PC-3 (cell line): ENCODE measurements at regions not wholly inside any gene's neighbourhood (a gene's known extent, or its start where the extent isn't known, plus 50 kb on each side); places are given as distances from the start of the nearest gene placed in this dataset.

Source experiments
- ATAC-seq: fragments of 200-7000 bp; cut with Tn5 transposase; 2 replicates; pipeline ENCODE4 v1.9.1; 2020; ENCODE audit warnings: mild to moderate bottlenecking, moderate library complexity
- BruUV-seq: library from RNA; stranded (reverse); fragments of 400-500 nt; replicated peaks from 2 replicates; lab custom pipeline; 2021; lab: Mats Ljungman, UMichigan
- CTCF ChIA-PET: fragments of 300-600 bp; sonication (Branson Sonifier 250); formaldehyde crosslinking; loops from one replicate; lab custom pipeline; 2022; ENCODE audit warnings: antibody characterized with exemption; lab: Charles Lee
- POLR2A ChIA-PET: fragments of 300-600 bp; sonication (Branson Sonifier 250); formaldehyde crosslinking; loops from one replicate; lab custom pipeline; 2022; ENCODE audit warnings: antibody characterized with exemption; ENCODE audit not compliant: unreplicated experiment; lab: Charles Lee
- DNase-seq: peaks from one replicate; pipeline ENCODE4 v3.0.0-alpha.2; 2015
- H2AFZ ChIP-seq: fragments of 300-600 bp; sonication (generic); 2 replicates; pipeline ENCODE4 v1.6.0; 2016; ENCODE audit warnings: antibody characterized with exemption, low read length
- H3F3A ChIP-seq: fragments of 300-600 bp; sonication (generic); one replicate; pipeline ENCODE4 v1.6.0; 2017; ENCODE audit warnings: antibody characterized with exemption, low read length, control low read depth, mild to moderate bottlenecking; ENCODE audit not compliant: unreplicated experiment
- H3K27ac ChIP-seq: fragments of 300-600 bp; sonication (generic); 2 replicates; pipeline ENCODE4 v1.5.1; 2016; ENCODE audit warnings: mild to moderate bottlenecking, low read length
- H3K27me3 ChIP-seq: fragments of 300-600 bp; sonication (generic); 2 replicates; pipeline ENCODE4 v1.6.1; 2016; ENCODE audit warnings: low read length, mixed read lengths
- H3K36me3 ChIP-seq: fragments of 300-600 bp; sonication (generic); 2 replicates; pipeline ENCODE4 v1.6.1; 2016; ENCODE audit warnings: low read depth, mixed run types, low read length, mixed read lengths
- H3K4me1 ChIP-seq: fragments of 300-600 bp; sonication (generic); 2 replicates; pipeline ENCODE4 v1.5.1; 2016; ENCODE audit warnings: low read length; ENCODE audit not compliant: insufficient read depth
- H3K4me2 ChIP-seq: fragments of 300-600 bp; sonication (generic); 2 replicates; pipeline ENCODE4 v1.6.0; 2016; ENCODE audit warnings: low read length
- H3K4me3 ChIP-seq: fragments of 300-600 bp; sonication (generic); 2 replicates; pipeline ENCODE4 v1.5.1; 2016; ENCODE audit warnings: mild to moderate bottlenecking, low read length, mixed read lengths
- H3K79me2 ChIP-seq: fragments of 300-600 bp; sonication (generic); 2 replicates; pipeline ENCODE4 v1.6.1; 2017; ENCODE audit warnings: low read length, mixed read lengths
- H3K9ac ChIP-seq: fragments of 300-600 bp; sonication (generic); 2 replicates; pipeline ENCODE4 v1.6.0; 2016; ENCODE audit warnings: mild to moderate bottlenecking, low read length
- H3K9me2 ChIP-seq: fragments of 300-600 bp; sonication (generic); replicated peaks from 2 replicates; pipeline ENCODE4 v1.6.1; 2016; ENCODE audit warnings: mixed run types, low read length, mixed read lengths
- H3K9me3 ChIP-seq: fragments of 300-600 bp; sonication (generic); 2 replicates; pipeline ENCODE4 v1.6.1; 2016; ENCODE audit warnings: low read length, mixed read lengths
- H4K20me1 ChIP-seq: fragments of 300-600 bp; sonication (generic); 2 replicates; pipeline ENCODE4 v1.6.1; 2016; ENCODE audit warnings: low read length, mixed read lengths
- EZH2 ChIP-seq: fragments of 300-600 bp; sonication (generic); IDR thresholded peaks from one replicate; pipeline ENCODE4 v1.6.1; 2017; ENCODE audit warnings: antibody characterized with exemption, mild to moderate bottlenecking, low read length; ENCODE audit not compliant: unreplicated experiment
- EZH2phosphoT487 ChIP-seq: fragments of 300-600 bp; sonication (generic); IDR thresholded peaks from 2 replicates; pipeline ENCODE4 v1.6.1; 2018; ENCODE audit warnings: mild to moderate bottlenecking, antibody characterized with exemption, low read length, borderline replicate concordance
- intact Hi-C: fragments of 100-400 bp; cut with micrococcal nuclease; formaldehyde crosslinking; loops from 2 replicates; pipeline ENCODE4 v1.9.0; 2023
- TF ChIP-seq, protein P1 (sequence below): fragments of 300-600 bp; sonication (generic); conservative IDR thresholded peaks from 2 replicates; pipeline ENCODE4 v1.5.1; 2017; ENCODE audit warnings: antibody characterized with exemption, low read depth, mild to moderate bottlenecking, low read length

DNA sequence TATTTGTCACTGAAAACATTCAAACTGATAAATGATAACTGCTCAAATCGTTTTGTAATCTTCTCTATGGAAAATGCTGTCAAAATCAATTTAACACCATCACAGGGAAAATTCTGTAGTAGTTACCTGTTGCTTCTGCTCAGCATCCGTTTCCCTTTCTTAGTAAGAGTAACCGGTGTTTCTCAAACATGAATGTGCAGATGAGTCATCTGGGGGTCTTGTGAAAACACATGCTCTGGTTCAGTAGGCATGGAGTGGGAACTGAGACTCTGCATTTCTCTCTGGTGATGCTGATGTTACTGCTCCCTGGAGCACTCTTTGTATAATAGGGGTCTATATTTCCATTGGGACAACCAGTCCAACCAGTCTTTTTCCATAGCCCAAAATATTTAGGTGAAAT lies 145.1 kb downstream of the SEMA6D start:
- ChIA-PET CTCF (no interaction called here), POLR2A (no interaction called here)
- H3K27ac ChIP-seq, result no peak overlapping the region
- DNase-seq (no peak), ATAC-seq (no peak)
- H3K4me3 ChIP-seq, result no peak overlapping the region
- H3K27me3 ChIP-seq, result no peaks in the 10 kb centered on the region
- no peaks in the 10 kb centered on the region for H3K9me3 ChIP-seq
- no peak overlapping the region for H3K4me2 ChIP-seq
- intact Hi-C loops, result no loop called here
- H3F3A ChIP-seq, result no peaks in the 10 kb centered on the region
- TF ChIP-seq EZH2phosphoT487, result no peak
- no peak for TF ChIP-seq EZH2
- TF ChIP-seq, protein P1, sequence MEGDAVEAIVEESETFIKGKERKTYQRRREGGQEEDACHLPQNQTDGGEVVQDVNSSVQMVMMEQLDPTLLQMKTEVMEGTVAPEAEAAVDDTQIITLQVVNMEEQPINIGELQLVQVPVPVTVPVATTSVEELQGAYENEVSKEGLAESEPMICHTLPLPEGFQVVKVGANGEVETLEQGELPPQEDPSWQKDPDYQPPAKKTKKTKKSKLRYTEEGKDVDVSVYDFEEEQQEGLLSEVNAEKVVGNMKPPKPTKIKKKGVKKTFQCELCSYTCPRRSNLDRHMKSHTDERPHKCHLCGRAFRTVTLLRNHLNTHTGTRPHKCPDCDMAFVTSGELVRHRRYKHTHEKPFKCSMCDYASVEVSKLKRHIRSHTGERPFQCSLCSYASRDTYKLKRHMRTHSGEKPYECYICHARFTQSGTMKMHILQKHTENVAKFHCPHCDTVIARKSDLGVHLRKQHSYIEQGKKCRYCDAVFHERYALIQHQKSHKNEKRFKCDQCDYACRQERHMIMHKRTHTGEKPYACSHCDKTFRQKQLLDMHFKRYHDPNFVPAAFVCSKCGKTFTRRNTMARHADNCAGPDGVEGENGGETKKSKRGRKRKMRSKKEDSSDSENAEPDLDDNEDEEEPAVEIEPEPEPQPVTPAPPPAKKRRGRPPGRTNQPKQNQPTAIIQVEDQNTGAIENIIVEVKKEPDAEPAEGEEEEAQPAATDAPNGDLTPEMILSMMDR, result no peak
- no peaks in the 10 kb centered on the region for H3K9me2 ChIP-seq
- H4K20me1 ChIP-seq, result no peaks in the 10 kb centered on the region
- no peak overlapping the region for H2AFZ ChIP-seq
- no peaks in the 10 kb centered on the region for H3K4me1 ChIP-seq
- no peak overlapping the region for H3K9ac ChIP-seq
- H3K79me2 ChIP-seq, result no peaks in the 10 kb centered on the region
- no peaks in the 10 kb centered on the region for H3K36me3 ChIP-seq
- no TSS peak for BruUV-seq

DNA sequence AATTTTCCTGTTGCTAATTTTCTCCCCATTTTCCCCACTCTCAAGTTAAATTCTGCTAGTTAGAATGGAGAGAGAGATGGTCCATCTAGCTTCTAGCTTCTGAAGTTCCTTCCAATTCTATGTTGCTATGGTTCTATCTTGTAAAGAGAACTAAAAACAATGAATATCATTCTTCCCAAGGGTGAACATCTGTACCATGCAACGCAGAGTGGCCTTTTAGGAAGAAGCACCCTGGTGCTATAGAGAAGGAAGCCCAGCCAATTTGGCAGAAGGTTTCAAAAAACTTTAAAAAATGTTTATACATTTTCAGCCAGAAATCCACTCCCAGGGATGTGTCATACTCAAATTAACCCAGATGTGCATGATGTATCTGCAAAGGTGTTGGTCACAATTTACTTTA lies 149.1 kb downstream of the SEMA6D start:
- Histone ChIP-seq H3K9ac (no peak overlapping the region), H3K4me2 (no peak overlapping the region), H3K4me3 (no peak overlapping the region), H3K4me1 (peaks cover 14% of the 10 kb centered on the region), H3K36me3 (no peaks in the 10 kb centered on the region), H2AFZ (no peak overlapping the region), H3K79me2 (no peaks in the 10 kb centered on the region), H3K27me3 (no peaks in the 10 kb centered on the region), H3K9me2 (no peaks in the 10 kb centered on the region), H3F3A (no peaks in the 10 kb centered on the region), H3K27ac (no peak overlapping the region), H3K9me3 (no peaks in the 10 kb centered on the region), H4K20me1 (no peaks in the 10 kb centered on the region)
- intact Hi-C loops, result no loop called here
- no TSS peak for BruUV-seq
- ChIA-PET CTCF (no interaction called here), POLR2A (no interaction called here)
- ATAC-seq (no peak), DNase-seq (no peak)
- TF ChIP-seq EZH2phosphoT487 (no peak), EZH2 (no peak)
- TF ChIP-seq, protein P1, result no peak

DNA sequence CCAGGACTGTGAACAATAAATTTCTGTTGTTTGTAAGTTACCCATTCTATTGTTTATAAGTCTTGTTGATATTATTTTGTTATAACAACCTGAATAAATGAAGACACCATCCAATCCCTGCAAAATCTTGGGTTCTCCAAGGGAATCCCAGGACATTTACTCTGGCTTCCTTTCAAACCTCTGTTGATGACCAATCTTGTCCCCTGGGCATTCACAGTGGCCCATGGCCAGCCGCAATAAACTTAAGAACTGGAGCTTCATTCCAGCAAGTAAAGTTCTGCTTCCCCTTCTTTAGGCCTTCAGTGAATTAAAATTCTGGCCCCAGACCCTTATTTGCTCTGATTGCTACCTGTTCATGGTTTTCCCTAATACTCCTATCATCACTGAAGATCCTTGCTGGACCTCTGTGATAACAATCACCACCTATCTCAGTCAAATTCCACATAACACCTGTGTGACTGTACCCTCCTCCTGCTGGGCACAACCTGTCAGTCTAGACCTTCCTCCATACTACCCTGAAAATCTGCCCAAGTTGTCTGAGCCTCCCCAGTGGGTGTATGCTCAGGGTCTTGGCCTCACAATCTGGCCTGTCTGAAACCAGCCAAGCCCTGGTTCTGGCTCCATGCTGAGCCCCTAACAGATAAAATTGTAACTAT lies 153.1 kb downstream of the SEMA6D start:
- H3K9me3 ChIP-seq, result no peaks in the 10 kb centered on the region
- H3K27ac ChIP-seq, result peak overlapping the region; percentile 93
- H2AFZ ChIP-seq, result peak overlapping the region; percentile 37; the same call in 1 of the 2 replicates
- TF ChIP-seq EZH2phosphoT487 (no peak), EZH2 (no peak)
- TF ChIP-seq, protein P1, result no peak
- H3K4me1 ChIP-seq, result peaks cover 19% of the 10 kb centered on the region
- CTCF ChIA-PET, result no interaction called here
- peak overlapping the region; percentile 73 for H3K4me2 ChIP-seq
- DNase-seq (peak; percentile 56), ATAC-seq (peak; percentile 45)
- no peaks in the 10 kb centered on the region for H3F3A ChIP-seq
- H3K4me3 ChIP-seq, result no peak overlapping the region; the same call in 1 of the 2 replicates
- intact Hi-C loops, result loop anchor here (5.0 kb wide), 1 partner anchor 153 kb away; the partner anchor contains the start of gene SEMA6D
- POLR2A ChIA-PET, result no interaction called here
- no peaks in the 10 kb centered on the region for H3K79me2 ChIP-seq
- no peaks in the 10 kb centered on the region for H4K20me1 ChIP-seq
- peak overlapping the region; percentile 57; the same call in 1 of the 2 replicates for H3K9ac ChIP-seq
- no peaks in the 10 kb centered on the region for H3K27me3 ChIP-seq
- no peaks in the 10 kb centered on the region for H3K9me2 ChIP-seq
- no peaks in the 10 kb centered on the region for H3K36me3 ChIP-seq
- BruUV-seq, result no TSS peak
